HepG2 (cell line): ENCODE measurements at regions not wholly inside any gene's neighbourhood (a gene's known extent, or its start where the extent isn't known, plus 50 kb on each side); places are given as distances from the start of the nearest gene placed in this dataset.

Experiments
- ATAC-seq: fragments of 200-7000 bp; cut with Tn5 transposase; 3 replicates; pipeline ENCODE4 v1.9.1; 2020; ENCODE audit warnings: mild to moderate bottlenecking, moderate library complexity
- BruUV-seq: library from RNA; stranded (reverse); fragments of 400-500 nt; replicated peaks from 2 replicates; lab custom pipeline; 2021; lab: Mats Ljungman, UMichigan
- CTCF ChIA-PET: fragments of 300-600 bp; formaldehyde crosslinking; extraction: SDS; loops from one replicate; lab custom pipeline; 2021; ENCODE audit warnings: low total read pairs, inconsistent platforms, low intra/inter-chr PET ratio; lab: Yijun Ruan, JAX
- POLR2A ChIA-PET: fragments of 350-600 bp; sonication (Branson Sonifier 250); formaldehyde crosslinking; loops from one replicate; lab custom pipeline; 2020; ENCODE audit warnings: antibody characterized with exemption, inconsistent platforms; lab: Yijun Ruan, JAX
- DNase-seq: peaks from one replicate; pipeline ENCODE4 v3.0.0-alpha.2; 2015; ENCODE audit warnings: low spot score
- FAIRE-seq: peaks from 3 replicates; lab custom pipeline; 2011; peaks lifted over from hg19 to GRCh38; lab: Jason Lieb, UNC
- H2AFZ ChIP-seq: one replicate; pipeline ENCODE4 v1.6.1; 2011; ENCODE audit warnings: low read length, inconsistent platforms
- H3K27ac ChIP-seq: fragments of 300-600 bp; 3 replicates; pipeline ENCODE4 v1.8.0; 2011; ENCODE audit warnings: mixed run types, mild to moderate bottlenecking, mixed read lengths, low read length, inconsistent platforms; ENCODE audit not compliant: insufficient read depth; ENCODE audit errors: extremely low read length
- H3K27me3 ChIP-seq, 2 experiments: fragments of 200-600 bp in 1 of 2; 2 replicates in 1 of 2; 3 replicates in 1 of 2; pipeline versions ENCODE4 v1.6.0 to v1.8.0; 2011; ENCODE audit warnings: low read length in 2 of 2, mild to moderate bottlenecking in 2 of 2, moderate library complexity in 2 of 2, inconsistent platforms in 1 of 2; ENCODE audit not compliant: insufficient read depth in 2 of 2, control insufficient read depth in 1 of 2
- H3K36me3 ChIP-seq, 2 experiments: fragments of 200-600 bp in 1 of 2; replicated peaks in 1 of 2; 2 replicates in 1 of 2; 3 replicates in 1 of 2; pipeline versions ENCODE4 v1.5.1 to v1.8.0; 2011; ENCODE audit warnings: low read length in 2 of 2, inconsistent platforms in 1 of 2; ENCODE audit not compliant: insufficient read depth in 2 of 2, control insufficient read depth in 1 of 2
- H3K4me1 ChIP-seq: 2 replicates; pipeline ENCODE4 v1.5.1; 2012; ENCODE audit warnings: low read length, inconsistent platforms; ENCODE audit not compliant: insufficient read depth
- H3K4me2 ChIP-seq: 2 replicates; pipeline ENCODE4 v1.6.0; 2011; ENCODE audit warnings: low read depth, low read length, inconsistent platforms
- H3K4me3 ChIP-seq, 3 experiments: fragments of 200-600 bp in 1 of 3; sonication (generic), shearing (Covaris generic) in 1 of 3; replicated peaks in 1 of 3; 2 replicates each; pipeline ENCODE4 v1.5.1; 2011 to 2016; ENCODE audit warnings: low read length in 3 of 3, inconsistent platforms in 2 of 3, low read depth in 2 of 3, mild to moderate bottlenecking in 2 of 3, control low read depth in 1 of 3, mixed read lengths in 1 of 3; ENCODE audit not compliant: insufficient read depth in 1 of 3
- H3K79me2 ChIP-seq: one replicate; pipeline ENCODE4 v1.6.1; 2011; ENCODE audit warnings: low read length, inconsistent platforms; ENCODE audit not compliant: insufficient read depth
- H3K9ac ChIP-seq: 2 replicates; pipeline ENCODE4 v1.6.0; 2011; ENCODE audit warnings: mild to moderate bottlenecking, low read depth, low read length, inconsistent platforms; ENCODE audit not compliant: insufficient read depth
- H3K9me3 ChIP-seq: 2 replicates; pipeline ENCODE4 v1.5.1; 2012; ENCODE audit warnings: mild to moderate bottlenecking, low read length
- H4K20me1 ChIP-seq: 2 replicates; pipeline ENCODE4 v1.6.0; 2011; ENCODE audit warnings: inconsistent platforms, mild to moderate bottlenecking, low read length, moderate library complexity; ENCODE audit not compliant: insufficient read depth
- ATF1 ChIP-seq: IDR thresholded peaks from 2 replicates; pipeline ENCODE4 v1.6.1; 2016; ENCODE audit warnings: mild to moderate bottlenecking, control low read depth
- ATF2 ChIP-seq: sonication (generic); formaldehyde crosslinking; IDR thresholded peaks from 2 replicates; pipeline ENCODE4 v1.4.0; 2020; ENCODE audit warnings: missing genetic modification reagents
- NBN ChIP-seq: fragments of 450-650 bp; conservative IDR thresholded peaks from 2 replicates; pipeline ENCODE4 v1.6.1; 2017
- PRDM10 ChIP-seq: sonication (generic); formaldehyde crosslinking; IDR thresholded peaks from 2 replicates; pipeline ENCODE4 v1.4.0; 2020; ENCODE audit warnings: low read depth, missing genetic modification reagents
- RFXAP ChIP-seq: sonication (generic); formaldehyde crosslinking; IDR thresholded peaks from 2 replicates; pipeline ENCODE4 v1.4.0; 2020; ENCODE audit warnings: missing genetic modification reagents, borderline replicate concordance
- SP140L ChIP-seq: sonication (generic); formaldehyde crosslinking; IDR thresholded peaks from 2 replicates; pipeline ENCODE4 v1.4.0; 2020; ENCODE audit warnings: missing genetic modification reagents, borderline replicate concordance
- SP4 ChIP-seq: sonication (generic); formaldehyde crosslinking; IDR thresholded peaks from 2 replicates; pipeline ENCODE4 v1.8.1; 2023; ENCODE audit warnings: mild to moderate bottlenecking, missing genetic modification reagents
- ZBTB44 ChIP-seq: sonication (generic); formaldehyde crosslinking; IDR thresholded peaks from 2 replicates; pipeline ENCODE4 v1.4.0; 2020; ENCODE audit warnings: missing genetic modification reagents
- ZIK1 ChIP-seq: sonication (generic); formaldehyde crosslinking; IDR thresholded peaks from 2 replicates; pipeline ENCODE4 v1.5.0; 2020; ENCODE audit warnings: mild to moderate bottlenecking, low read depth, missing genetic modification reagents, borderline replicate concordance
- ZNF225 ChIP-seq: sonication (generic); formaldehyde crosslinking; IDR thresholded peaks from 2 replicates; pipeline ENCODE4 v1.4.0; 2020; ENCODE audit warnings: mild to moderate bottlenecking, missing genetic modification reagents
- ZNF563 ChIP-seq: sonication (generic); formaldehyde crosslinking; IDR thresholded peaks from 2 replicates; pipeline ENCODE4 v1.8.0; 2022; ENCODE audit warnings: mild to moderate bottlenecking, moderate library complexity, missing genetic modification reagents
- WGBS: methylation state at CpG from one replicate; pipeline ENCODE4 v1.1.6; 2017; ENCODE audit warnings: low lambda C conversion rate; 5-methylcytosine and 5-hydroxymethylcytosine counted together
- in situ Hi-C: cut with HindIII; loops from 2 replicates; pipeline ENCODE4 v1.10.0; 2017; ENCODE audit warnings: low pct_unique_long_range_greater_than_20kb; ENCODE audit not compliant: extremely low pct_ligation_motif_present
- intact Hi-C: fragments of 100-400 bp; cut with micrococcal nuclease; formaldehyde crosslinking; loops from one replicate; pipeline ENCODE4 v1.10.0; 2022; ENCODE audit not compliant: unreplicated experiment

GRCh38 chr16:50917950-50918703 lies 176.2 kb downstream of the CYLD start:
- Histone ChIP-seq H3K4me2 (no peak overlapping the region), H3K4me3 (no peak overlapping the region), H3K9ac (no peak overlapping the region), H3K27ac (no peak overlapping the region), H3K4me1 (no peaks in the 10 kb centered on the region), H3K36me3 (no peaks in the 10 kb centered on the region), H4K20me1 (no peaks in the 10 kb centered on the region), H3K27me3 (peaks cover 2 to 12% of the 10 kb centered on the region in 2 experiments; a peak in 2 of 5 replicates), H2AFZ (no peak overlapping the region), H3K9me3 (no peaks in the 10 kb centered on the region), H3K79me2 (no peaks in the 10 kb centered on the region)
- CTCF ChIA-PET = no interaction called here
- DNase-seq = no peak
- no peak for ATAC-seq
- TF ChIP-seq PRDM10 (CRISPR knock-in tag) = no peak
- POLR2A ChIA-PET = no interaction called here
- BruUV-seq = no TSS peak
- 25% methylated on average over 15 of the region's 16 CpGs for WGBS
- intact Hi-C loops (no loop called here), in situ Hi-C loops (no loop called here)
- no peak for FAIRE-seq

- no peak overlapping the region for H3K27ac ChIP-seq
Observed at GRCh38 chr16:50916040-50916439, 174.2 kb downstream of the CYLD start.

More at GRCh38 chr16:50916040-50916439, 174.2 kb downstream of the CYLD start:
- CTCF ChIA-PET = no interaction called here
- Histone ChIP-seq H4K20me1 (no peaks in the 10 kb centered on the region), H3K9me3 (no peaks in the 10 kb centered on the region), H3K4me3 (no peak overlapping the region), H3K36me3 (no peaks in the 10 kb centered on the region), H3K4me1 (no peaks in the 10 kb centered on the region), H3K9ac (no peak overlapping the region), H3K79me2 (no peaks in the 10 kb centered on the region), H3K4me2 (no peak overlapping the region), H3K27me3 (peaks cover 2 to 23% of the 10 kb centered on the region in 2 experiments; a peak in 3 of 5 replicates), H2AFZ (no peak overlapping the region)
- intact Hi-C loops (no loop called here), in situ Hi-C loops (no loop called here)
- FAIRE-seq (no peak), ATAC-seq (no peak), DNase-seq (no peak)
- no TSS peak for BruUV-seq
- POLR2A ChIA-PET = no interaction called here
- TF ChIP-seq ATF1 (CRISPR knock-in tag) (no peak), ZNF225 (CRISPR knock-in tag) (no peak), RFXAP (no peak), ZBTB44 (CRISPR knock-in tag) (no peak), SP140L (CRISPR knock-in tag) (no peak), ZNF563 (no peak), NBN (no peak), ATF2 (CRISPR knock-in tag) (no peak), ZIK1 (CRISPR knock-in tag) (no peak), SP4 (CRISPR knock-in tag) (no peak)
